AG08395 (cell line): ENCODE measurements at regions not wholly inside any gene's neighbourhood (a gene's known extent, or its start where the extent isn't known, plus 50 kb on each side); places are given as distances from the start of the nearest gene placed in this dataset.
A peak's percentile ranks its signal among the peaks of the same experiment; 100 is the strongest.
"Not testable (repeated sequence)": the region's sequence is repeated elsewhere in the genome, so short reads cannot be mapped to it uniquely, and the experiment has no call there.

Experiments
- DNase-seq: peaks from one replicate; pipeline ENCODE4 v3.0.0; 2012; ENCODE audit warnings: mixed read lengths, low spot score

- DNase-seq: no peak
Measured at GRCh38 chr6:151671195-151671594, 136.3 kb upstream of the ESR1 start.

GRCh38 chr6:151674578-151674977, 132.9 kb upstream of the ESR1 start:
- DNase-seq: no peak

GRCh38 chr6:151675746-151676459, 131.6 kb upstream of the ESR1 start:
- no peak for DNase-seq

- no peak for DNase-seq
Measured at GRCh38 chr6:151676460-151676945, 131.0 kb upstream of the ESR1 start.

- no peak for DNase-seq
Measured at GRCh38 chr6:151677404-151677803, 130.1 kb upstream of the ESR1 start.

- peak; percentile 84 for DNase-seq
Measured at GRCh38 chr6:151679081-151679480, 128.4 kb upstream of the ESR1 start.

GRCh38 chr6:151679941-151680340, 127.5 kb upstream of the ESR1 start:
- no peak for DNase-seq

GRCh38 chr6:151680846-151681432, 126.5 kb upstream of the ESR1 start:
- DNase-seq: no peak

- peak; percentile 37 for DNase-seq
Measured at GRCh38 chr6:151681433-151682059, 125.9 kb upstream of the ESR1 start.

GRCh38 chr6:151682251-151682650, 125.2 kb upstream of the ESR1 start:
- DNase-seq: no peak

GRCh38 chr6:151682922-151683321, 124.6 kb upstream of the ESR1 start:
- DNase-seq: no peak

GRCh38 chr6:151683381-151683780, 124.1 kb upstream of the ESR1 start:
- no peak for DNase-seq

- DNase-seq: no peak
Measured at GRCh38 chr6:151689499-151690201, 117.8 kb upstream of the ESR1 start.

- no peak for DNase-seq
Measured at GRCh38 chr6:151690303-151690702, 117.2 kb upstream of the ESR1 start.

GRCh38 chr6:151690768-151691562, 116.5 kb upstream of the ESR1 start:
- DNase-seq: peak; percentile 30

- no peak for DNase-seq
Measured at GRCh38 chr6:151692216-151692615, 115.3 kb upstream of the ESR1 start.

GRCh38 chr6:151693366-151693765, 114.1 kb upstream of the ESR1 start:
- no peak for DNase-seq

GRCh38 chr6:151695156-151695555, 112.3 kb upstream of the ESR1 start:
- no peak for DNase-seq

GRCh38 chr6:151696302-151696701, 111.2 kb upstream of the ESR1 start:
- DNase-seq: not testable (repeated sequence)

GRCh38 chr6:151698931-151699700, 108.4 kb upstream of the ESR1 start:
- no peak for DNase-seq

- DNase-seq: no peak
Measured at GRCh38 chr6:151699719-151700118, 107.8 kb upstream of the ESR1 start.
